ENCODE measurements at regions not wholly inside any gene's neighbourhood (a gene's known extent, or its start where the extent isn't known, plus 50 kb on each side); places are given as distances from the start of the nearest gene placed in this dataset.

GRCh38 chr15:29891096-29891457 is 68.8 kb upstream of the TJP1 start:
- no peak for DNase-seq (ENCODE audit: low read depth)
- TF ChIP-seq, protein P1, sequence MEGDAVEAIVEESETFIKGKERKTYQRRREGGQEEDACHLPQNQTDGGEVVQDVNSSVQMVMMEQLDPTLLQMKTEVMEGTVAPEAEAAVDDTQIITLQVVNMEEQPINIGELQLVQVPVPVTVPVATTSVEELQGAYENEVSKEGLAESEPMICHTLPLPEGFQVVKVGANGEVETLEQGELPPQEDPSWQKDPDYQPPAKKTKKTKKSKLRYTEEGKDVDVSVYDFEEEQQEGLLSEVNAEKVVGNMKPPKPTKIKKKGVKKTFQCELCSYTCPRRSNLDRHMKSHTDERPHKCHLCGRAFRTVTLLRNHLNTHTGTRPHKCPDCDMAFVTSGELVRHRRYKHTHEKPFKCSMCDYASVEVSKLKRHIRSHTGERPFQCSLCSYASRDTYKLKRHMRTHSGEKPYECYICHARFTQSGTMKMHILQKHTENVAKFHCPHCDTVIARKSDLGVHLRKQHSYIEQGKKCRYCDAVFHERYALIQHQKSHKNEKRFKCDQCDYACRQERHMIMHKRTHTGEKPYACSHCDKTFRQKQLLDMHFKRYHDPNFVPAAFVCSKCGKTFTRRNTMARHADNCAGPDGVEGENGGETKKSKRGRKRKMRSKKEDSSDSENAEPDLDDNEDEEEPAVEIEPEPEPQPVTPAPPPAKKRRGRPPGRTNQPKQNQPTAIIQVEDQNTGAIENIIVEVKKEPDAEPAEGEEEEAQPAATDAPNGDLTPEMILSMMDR (IDR thresholded peaks at IDR 0.05; ENCODE audit: insufficient read depth, low read depth, low read length, missing control alignments): no peak
- H3K4me3 ChIP-seq (ENCODE audit: low read depth, low read length): no peak overlapping the region

GRCh38 chr15:29890336-29891095 is 68.2 kb upstream of the TJP1 start:
- H3K4me3 ChIP-seq (ENCODE audit: low read depth, low read length): no peak overlapping the region
- TF ChIP-seq, protein P1 (IDR thresholded peaks at IDR 0.05; ENCODE audit: insufficient read depth, low read depth, low read length, missing control alignments): no peak
- DNase-seq (ENCODE audit: low read depth): no peak

DNA sequence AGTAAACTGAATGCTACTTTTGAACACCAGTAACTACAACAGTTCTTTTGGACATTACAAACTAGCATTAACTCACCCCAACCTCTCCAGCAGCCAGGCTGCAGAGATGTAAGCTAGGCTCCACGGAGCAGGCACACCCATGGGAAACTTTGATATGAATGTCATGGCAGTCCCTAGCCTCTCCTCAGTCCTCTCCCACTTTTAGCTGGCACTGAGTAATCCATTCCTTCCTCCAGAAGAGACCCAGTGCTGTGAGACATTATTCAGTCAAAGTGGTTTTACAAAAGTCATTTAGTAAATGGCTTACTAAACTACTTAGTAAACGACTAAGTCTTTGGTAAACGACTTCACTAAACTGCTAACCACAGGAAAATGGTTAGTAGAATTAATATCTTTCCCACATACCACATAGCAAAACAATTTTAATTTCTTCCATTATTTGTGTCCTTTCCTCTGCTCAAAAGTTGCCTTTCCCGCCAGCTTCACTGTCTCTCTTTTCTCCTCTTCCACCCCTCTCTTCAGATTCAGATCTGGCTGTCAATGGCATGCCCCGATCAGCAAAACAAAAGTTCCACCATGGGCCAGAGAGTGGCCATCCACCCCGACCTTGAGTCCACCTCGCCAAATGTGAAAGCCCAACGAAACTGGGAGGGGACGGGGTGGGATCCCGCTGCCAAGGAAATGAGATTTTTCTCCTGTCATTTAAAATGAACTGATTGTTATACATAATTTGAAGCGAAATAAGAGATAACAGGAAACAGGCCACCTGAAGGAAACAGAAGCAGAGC is 67.5 kb upstream of the TJP1 start:
- TF ChIP-seq, protein P1 (IDR thresholded peaks at IDR 0.05; ENCODE audit: insufficient read depth, low read depth, low read length, missing control alignments): no peak
- DNase-seq (ENCODE audit: low read depth): no peak
- no peak overlapping the region for H3K4me3 ChIP-seq (ENCODE audit: low read depth, low read length)

DNA sequence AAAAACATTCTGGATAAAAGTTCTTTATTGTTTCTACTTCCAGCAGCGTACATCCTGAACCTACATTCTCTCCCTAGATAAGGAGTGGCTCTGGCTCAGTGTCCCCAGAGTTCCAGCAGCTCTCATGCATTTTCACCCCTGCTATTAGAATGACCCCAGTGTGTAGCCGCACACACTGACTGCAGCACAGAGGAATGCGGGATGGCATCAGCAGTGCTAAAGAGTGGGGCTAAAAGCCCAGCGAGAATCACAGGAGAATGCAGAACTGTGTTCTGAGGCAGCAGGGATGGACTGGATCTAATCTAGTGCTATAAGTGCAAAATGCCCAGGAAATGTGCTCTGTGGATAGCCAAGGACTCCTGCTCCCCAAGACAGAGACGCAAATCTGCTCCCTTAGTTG is 66.4 kb upstream of the TJP1 start:
- no peak overlapping the region for H3K4me3 ChIP-seq (ENCODE audit: low read depth, low read length)
- no peak for DNase-seq (ENCODE audit: low read depth)
- TF ChIP-seq, protein P1 (IDR thresholded peaks at IDR 0.05; ENCODE audit: insufficient read depth, low read depth, low read length, missing control alignments): no peak

DNA sequence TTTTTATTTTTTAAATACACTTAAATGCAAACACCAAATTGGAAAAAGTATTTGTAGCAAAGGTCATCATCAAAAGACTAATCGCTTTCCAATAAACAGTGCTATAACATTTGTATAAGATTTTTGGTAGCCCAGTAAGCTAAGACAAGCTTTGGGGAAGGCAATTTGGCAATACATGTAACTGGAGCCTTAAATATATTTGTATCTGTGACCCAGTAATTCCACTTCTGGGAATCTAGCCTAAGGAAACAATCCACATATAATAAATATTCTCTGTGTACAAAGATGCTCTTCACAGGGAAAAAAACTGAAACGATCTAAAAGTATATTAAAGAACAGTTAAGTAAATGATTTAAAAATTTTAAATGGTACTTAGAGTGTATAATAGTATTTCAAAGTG is 65.5 kb upstream of the TJP1 start:
- TF ChIP-seq, protein P1 (IDR thresholded peaks at IDR 0.05; ENCODE audit: insufficient read depth, low read depth, low read length, missing control alignments): no peak

DNA sequence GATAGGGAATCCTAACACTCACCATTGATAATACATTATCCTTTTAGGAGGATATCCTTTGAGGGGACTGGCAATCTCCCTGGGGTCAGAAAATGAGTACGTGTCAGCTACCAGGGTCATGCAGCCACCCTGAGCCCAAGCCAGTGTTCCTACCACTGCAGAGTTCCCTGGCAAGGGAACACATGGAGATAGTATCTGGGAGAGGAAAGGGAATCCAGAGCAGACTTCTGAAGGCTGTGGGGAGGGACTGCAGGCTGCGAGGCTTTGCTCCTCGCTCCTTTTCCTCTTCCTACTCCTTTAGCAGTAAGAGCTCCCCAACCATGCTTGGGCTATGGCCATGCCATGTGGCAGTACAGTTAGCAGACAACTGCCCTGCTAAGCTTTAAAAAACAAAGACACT is 62.9 kb upstream of the TJP1 start:
- TF ChIP-seq, protein P1 (IDR thresholded peaks at IDR 0.05; ENCODE audit: insufficient read depth, low read depth, low read length, missing control alignments): no peak
- no peak for DNase-seq (ENCODE audit: low read depth)
- no peak overlapping the region for H3K4me3 ChIP-seq (ENCODE audit: low read depth, low read length)

More for the DNA sequence above, 65.5 kb upstream of the TJP1 start:
- no peak overlapping the region for H3K4me3 ChIP-seq (ENCODE audit: low read depth, low read length)
- DNase-seq (ENCODE audit: low read depth): no peak
